ENCODE measurements at regions not wholly inside any gene's neighbourhood (a gene's known extent, or its start where the extent isn't known, plus 50 kb on each side); places are given as distances from the start of the nearest gene placed in this dataset.

DNA sequence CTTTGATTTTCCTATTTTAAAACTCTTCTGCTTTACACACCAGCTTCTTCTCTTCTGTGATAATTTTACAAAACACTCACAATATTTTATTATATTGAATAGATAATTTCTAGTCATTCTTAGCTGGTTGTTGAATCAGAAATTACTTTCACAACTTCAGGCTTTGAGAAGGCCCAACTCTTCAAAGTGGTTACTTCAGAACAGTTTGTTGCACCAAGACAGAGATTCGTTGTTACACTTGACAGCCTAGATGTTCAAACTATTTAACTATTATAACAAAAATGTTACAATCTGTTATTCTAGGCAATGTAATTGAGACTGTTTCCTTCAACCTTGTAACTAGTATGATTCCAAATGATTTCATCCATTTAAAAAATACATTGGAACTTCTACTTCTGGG lies 333.2 kb upstream of the CHORDC1 start:
- TF ChIP-seq ZNF24 (tag by site-specific recombination; IDR thresholded peaks at IDR 0.05) (no peak), PRDM1 (tag by site-specific recombination; IDR thresholded peaks at IDR 0.05) (no peak), ZEB2 (tag by site-specific recombination; IDR thresholded peaks at IDR 0.05) (no peak), ZNF707 (tag by site-specific recombination; IDR thresholded peaks at IDR 0.05) (no peak), ZNF121 (tag by site-specific recombination; IDR thresholded peaks at IDR 0.05) (no peak)
- TF ChIP-seq, protein P1, sequence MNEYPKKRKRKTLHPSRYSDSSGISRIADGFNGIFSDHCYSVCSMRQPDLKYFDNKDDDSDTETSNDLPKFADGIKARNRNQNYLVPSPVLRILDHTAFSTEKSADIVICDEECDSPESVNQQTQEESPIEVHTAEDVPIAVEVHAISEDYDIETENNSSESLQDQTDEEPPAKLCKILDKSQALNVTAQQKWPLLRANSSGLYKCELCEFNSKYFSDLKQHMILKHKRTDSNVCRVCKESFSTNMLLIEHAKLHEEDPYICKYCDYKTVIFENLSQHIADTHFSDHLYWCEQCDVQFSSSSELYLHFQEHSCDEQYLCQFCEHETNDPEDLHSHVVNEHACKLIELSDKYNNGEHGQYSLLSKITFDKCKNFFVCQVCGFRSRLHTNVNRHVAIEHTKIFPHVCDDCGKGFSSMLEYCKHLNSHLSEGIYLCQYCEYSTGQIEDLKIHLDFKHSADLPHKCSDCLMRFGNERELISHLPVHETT (tag by site-specific recombination; IDR thresholded peaks at IDR 0.05): no peak
- TF ChIP-seq, protein P2, sequence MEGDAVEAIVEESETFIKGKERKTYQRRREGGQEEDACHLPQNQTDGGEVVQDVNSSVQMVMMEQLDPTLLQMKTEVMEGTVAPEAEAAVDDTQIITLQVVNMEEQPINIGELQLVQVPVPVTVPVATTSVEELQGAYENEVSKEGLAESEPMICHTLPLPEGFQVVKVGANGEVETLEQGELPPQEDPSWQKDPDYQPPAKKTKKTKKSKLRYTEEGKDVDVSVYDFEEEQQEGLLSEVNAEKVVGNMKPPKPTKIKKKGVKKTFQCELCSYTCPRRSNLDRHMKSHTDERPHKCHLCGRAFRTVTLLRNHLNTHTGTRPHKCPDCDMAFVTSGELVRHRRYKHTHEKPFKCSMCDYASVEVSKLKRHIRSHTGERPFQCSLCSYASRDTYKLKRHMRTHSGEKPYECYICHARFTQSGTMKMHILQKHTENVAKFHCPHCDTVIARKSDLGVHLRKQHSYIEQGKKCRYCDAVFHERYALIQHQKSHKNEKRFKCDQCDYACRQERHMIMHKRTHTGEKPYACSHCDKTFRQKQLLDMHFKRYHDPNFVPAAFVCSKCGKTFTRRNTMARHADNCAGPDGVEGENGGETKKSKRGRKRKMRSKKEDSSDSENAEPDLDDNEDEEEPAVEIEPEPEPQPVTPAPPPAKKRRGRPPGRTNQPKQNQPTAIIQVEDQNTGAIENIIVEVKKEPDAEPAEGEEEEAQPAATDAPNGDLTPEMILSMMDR (tag by site-specific recombination; IDR thresholded peaks at IDR 0.05): no peak
- TF ChIP-seq, protein P3, sequence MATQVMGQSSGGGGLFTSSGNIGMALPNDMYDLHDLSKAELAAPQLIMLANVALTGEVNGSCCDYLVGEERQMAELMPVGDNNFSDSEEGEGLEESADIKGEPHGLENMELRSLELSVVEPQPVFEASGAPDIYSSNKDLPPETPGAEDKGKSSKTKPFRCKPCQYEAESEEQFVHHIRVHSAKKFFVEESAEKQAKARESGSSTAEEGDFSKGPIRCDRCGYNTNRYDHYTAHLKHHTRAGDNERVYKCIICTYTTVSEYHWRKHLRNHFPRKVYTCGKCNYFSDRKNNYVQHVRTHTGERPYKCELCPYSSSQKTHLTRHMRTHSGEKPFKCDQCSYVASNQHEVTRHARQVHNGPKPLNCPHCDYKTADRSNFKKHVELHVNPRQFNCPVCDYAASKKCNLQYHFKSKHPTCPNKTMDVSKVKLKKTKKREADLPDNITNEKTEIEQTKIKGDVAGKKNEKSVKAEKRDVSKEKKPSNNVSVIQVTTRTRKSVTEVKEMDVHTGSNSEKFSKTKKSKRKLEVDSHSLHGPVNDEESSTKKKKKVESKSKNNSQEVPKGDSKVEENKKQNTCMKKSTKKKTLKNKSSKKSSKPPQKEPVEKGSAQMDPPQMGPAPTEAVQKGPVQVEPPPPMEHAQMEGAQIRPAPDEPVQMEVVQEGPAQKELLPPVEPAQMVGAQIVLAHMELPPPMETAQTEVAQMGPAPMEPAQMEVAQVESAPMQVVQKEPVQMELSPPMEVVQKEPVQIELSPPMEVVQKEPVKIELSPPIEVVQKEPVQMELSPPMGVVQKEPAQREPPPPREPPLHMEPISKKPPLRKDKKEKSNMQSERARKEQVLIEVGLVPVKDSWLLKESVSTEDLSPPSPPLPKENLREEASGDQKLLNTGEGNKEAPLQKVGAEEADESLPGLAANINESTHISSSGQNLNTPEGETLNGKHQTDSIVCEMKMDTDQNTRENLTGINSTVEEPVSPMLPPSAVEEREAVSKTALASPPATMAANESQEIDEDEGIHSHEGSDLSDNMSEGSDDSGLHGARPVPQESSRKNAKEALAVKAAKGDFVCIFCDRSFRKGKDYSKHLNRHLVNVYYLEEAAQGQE (tag by site-specific recombination; IDR thresholded peaks at IDR 0.05): no peak
